WTC11 (cell line): ENCODE measurements at regions not wholly inside any gene's neighbourhood (a gene's known extent, or its start where the extent isn't known, plus 50 kb on each side); places are given as distances from the start of the nearest gene placed in this dataset.

Experiments
- ATAC-seq: fragments of 200-7000 bp; cut with Tn5 transposase; 2 replicates; pipeline ENCODE4 v1.10.0; 2021; ENCODE audit warnings: mild to moderate bottlenecking, moderate library complexity
- CTCF ChIA-PET: fragments of 300-600 bp; sonication (Branson Sonifier 250); formaldehyde crosslinking; loops from one replicate; lab custom pipeline; 2021; ENCODE audit warnings: antibody characterized with exemption; lab: Charles Lee
- POLR2A ChIA-PET: fragments of 350-600 bp; sonication (Branson Sonifier 250); formaldehyde crosslinking; loops from one replicate; lab custom pipeline; 2021; ENCODE audit warnings: antibody characterized with exemption; lab: Charles Lee
- DNase-seq: peaks from one replicate; pipeline ENCODE4 v3.0.0; 2021; ENCODE audit warnings: low spot score
- H3K27ac Mint-ChIP-seq: 2 replicates; pipeline ENCODE4 v1.8.0; 2021; ENCODE audit warnings: mixed read lengths
- H3K27me3 Mint-ChIP-seq: 2 replicates; pipeline ENCODE4 v1.8.0; 2021; ENCODE audit warnings: low read depth, mild to moderate bottlenecking, moderate library complexity, mixed read lengths
- H3K36me3 Mint-ChIP-seq: 2 replicates; pipeline ENCODE4 v1.8.0; 2021; ENCODE audit warnings: mixed read lengths
- H3K4me1 Mint-ChIP-seq: 2 replicates; pipeline ENCODE4 v1.8.0; 2022; ENCODE audit warnings: mixed read lengths
- H3K4me3 Mint-ChIP-seq: 2 replicates; pipeline ENCODE4 v1.8.0; 2021; ENCODE audit warnings: mild to moderate bottlenecking, moderate library complexity, mixed read lengths
- H3K9me3 Mint-ChIP-seq: 2 replicates; pipeline ENCODE4 v1.8.0; 2021; ENCODE audit warnings: mixed read lengths
- AFF4 ChIP-seq: sonication (generic); formaldehyde crosslinking; IDR thresholded peaks from 2 replicates; pipeline ENCODE4 v1.8.1; 2023; ENCODE audit warnings: mild to moderate bottlenecking, missing genetic modification reagents, borderline replicate concordance
- ARID4B ChIP-seq: sonication (generic); formaldehyde crosslinking; IDR thresholded peaks from 2 replicates; pipeline ENCODE4 v1.8.0; 2023; ENCODE audit warnings: missing genetic modification reagents, mild to moderate bottlenecking, borderline replicate concordance
- ATF3 ChIP-seq: sonication (generic); formaldehyde crosslinking; conservative IDR thresholded peaks from 2 replicates; pipeline ENCODE4 v1.8.1; 2022; ENCODE audit warnings: mild to moderate bottlenecking, missing genetic modification reagents
- CTCF ChIP-seq: fragments of 200-600 bp; IDR thresholded peaks from 2 replicates; pipeline ENCODE4 v1.8.0; 2022; ENCODE audit warnings: antibody characterized with exemption
- EMX1 ChIP-seq: fragments of 250-450 bp; sonication (Bioruptor Pico); IDR thresholded peaks from 2 replicates; pipeline ENCODE4 v1.8.0; 2021; ENCODE audit warnings: mild to moderate bottlenecking
- HMGXB4 ChIP-seq: sonication (generic); formaldehyde crosslinking; IDR thresholded peaks from 2 replicates; pipeline ENCODE4 v1.8.1; 2023; ENCODE audit warnings: mild to moderate bottlenecking, moderate library complexity, missing genetic modification reagents
- IRF1 ChIP-seq: sonication (generic); formaldehyde crosslinking; IDR thresholded peaks from 2 replicates; pipeline ENCODE4 v1.8.0; 2023; ENCODE audit warnings: missing genetic modification reagents
- IRF2 ChIP-seq: sonication (generic); formaldehyde crosslinking; IDR thresholded peaks from 2 replicates; pipeline ENCODE4 v1.8.0; 2022; ENCODE audit warnings: low read depth, missing genetic modification reagents, borderline replicate concordance
- MAX ChIP-seq: sonication (generic); formaldehyde crosslinking; IDR thresholded peaks from 2 replicates; pipeline ENCODE4 v1.8.0; 2022; ENCODE audit warnings: mild to moderate bottlenecking, missing genetic modification reagents
- NFATC4 ChIP-seq: fragments of 250-450 bp; sonication (Bioruptor Pico); IDR thresholded peaks from 2 replicates; pipeline ENCODE4 v1.9.0; 2021; ENCODE audit warnings: mild to moderate bottlenecking
- NFE2L1 ChIP-seq: sonication (generic); formaldehyde crosslinking; IDR thresholded peaks from 2 replicates; pipeline ENCODE4 v1.8.1; 2023; ENCODE audit warnings: missing genetic modification reagents
- NR2C2 ChIP-seq: sonication (generic); formaldehyde crosslinking; IDR thresholded peaks from 2 replicates; pipeline ENCODE4 v1.8.0; 2022; ENCODE audit warnings: mild to moderate bottlenecking, missing genetic modification reagents
- RELA ChIP-seq: sonication (generic); formaldehyde crosslinking; IDR thresholded peaks from 2 replicates; pipeline ENCODE4 v1.8.1; 2022; ENCODE audit warnings: missing genetic modification reagents, mild to moderate bottlenecking, borderline replicate concordance
- RORB ChIP-seq: fragments of 250-450 bp; sonication (Bioruptor Pico); IDR thresholded peaks from 2 replicates; pipeline ENCODE4 v1.9.0; 2021; ENCODE audit warnings: mild to moderate bottlenecking
- ZNF512 ChIP-seq: sonication (generic); formaldehyde crosslinking; IDR thresholded peaks from 2 replicates; pipeline ENCODE4 v1.8.1; 2022; ENCODE audit warnings: missing genetic modification reagents, borderline replicate concordance

- no peak for TF ChIP-seq AFF4 (CRISPR knock-in tag)
Measured at GRCh38 chr5:40071870-40072269, 607.8 kb upstream of the PTGER4 start (continued).

GRCh38 chr5:40066616-40067015 lies 613.1 kb upstream of the PTGER4 start:
- ChIA-PET CTCF (no interaction called here), POLR2A (no interaction called here)
- DNase-seq = no peak
- Mint-ChIP-seq H3K4me3 (no peak overlapping the region), H3K27me3 (no peaks in the 10 kb centered on the region), H3K27ac (no peak overlapping the region), H3K9me3 (peaks cover 13% of the 10 kb centered on the region)
- TF ChIP-seq CTCF = no peak
- TF ChIP-seq, all 79 proteins: peak for 0
- Mint-ChIP-seq H3K4me1 (no peaks in the 10 kb centered on the region), H3K36me3 (no peaks in the 10 kb centered on the region)
- no peak for ATAC-seq

- Mint-ChIP-seq H3K36me3 (no peaks in the 10 kb centered on the region), H3K27ac (no peak overlapping the region), H3K27me3 (no peaks in the 10 kb centered on the region), H3K4me3 (no peak overlapping the region), H3K9me3 (no peaks in the 10 kb centered on the region), H3K4me1 (no peaks in the 10 kb centered on the region)
- ATAC-seq = no peak
- ChIA-PET CTCF (no interaction called here), POLR2A (no interaction called here)
- no peak for TF ChIP-seq EMX1 (CRISPR knock-in tag)
- TF ChIP-seq HMGXB4 (CRISPR knock-in tag) = no peak
- TF ChIP-seq, all 79 proteins: peak for 0
- no peak for DNase-seq
Measured at GRCh38 chr5:40052808-40053207, 626.9 kb upstream of the PTGER4 start.

- Mint-ChIP-seq H3K27me3 (no peaks in the 10 kb centered on the region; the same call in 1 of the 2 replicates), H3K4me3 (no peak overlapping the region), H3K27ac (no peak overlapping the region), H3K9me3 (peaks cover 6% of the 10 kb centered on the region), H3K36me3 (no peaks in the 10 kb centered on the region; the same call in 1 of the 2 replicates), H3K4me1 (no peaks in the 10 kb centered on the region)
- ChIA-PET CTCF (no interaction called here), POLR2A (no interaction called here)
- DNase-seq (no peak), ATAC-seq (no peak)
- TF ChIP-seq EMX1 (CRISPR knock-in tag) (no peak), ZNF512 (CRISPR knock-in tag) (no peak), NR2C2 (CRISPR knock-in tag) (no peak), ATF3 (CRISPR knock-in tag) (no peak), IRF2 (CRISPR knock-in tag) (no peak), NFATC4 (CRISPR knock-in tag) (no peak), RELA (CRISPR knock-in tag) (no peak), MAX (CRISPR knock-in tag) (no peak), RORB (CRISPR knock-in tag) (no peak), IRF1 (CRISPR knock-in tag) (no peak), NFE2L1 (CRISPR knock-in tag) (no peak), ARID4B (CRISPR knock-in tag) (no peak)
Measured at GRCh38 chr5:40046792-40047191, 622.0 kb upstream of the DAB2 start.
